T-helper 1 cell (primary cell): ENCODE measurements at regions not wholly inside any gene's neighbourhood (a gene's known extent, or its start where the extent isn't known, plus 50 kb on each side); places are given as distances from the start of the nearest gene placed in this dataset.

Experiments used
- DNase-seq, 5 donors: peaks; one replicate each; pipeline ENCODE4 v3.0.0-alpha.2; 2012 to 2020

DNA sequence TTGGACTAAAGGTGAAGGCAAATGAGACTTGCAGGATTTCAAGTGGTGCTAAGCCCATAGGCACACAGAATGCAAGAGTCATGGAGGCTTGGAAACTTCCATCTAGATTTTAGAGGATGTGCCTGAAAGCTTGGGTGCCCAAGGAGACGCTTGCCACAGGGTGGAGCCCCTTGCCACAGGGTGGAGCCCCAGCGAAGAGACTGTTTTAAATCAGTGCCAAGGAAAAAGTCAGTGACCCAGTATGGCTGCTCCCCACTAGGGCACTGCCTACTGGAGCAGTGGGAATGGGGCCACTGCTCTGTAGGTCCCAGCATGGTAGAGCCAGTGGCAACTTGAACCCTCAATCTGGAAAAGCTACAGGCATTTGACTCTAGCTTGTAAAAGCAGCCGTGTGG lies 794.2 kb upstream of the LCORL start:
- DNase-seq: no peak

DNA sequence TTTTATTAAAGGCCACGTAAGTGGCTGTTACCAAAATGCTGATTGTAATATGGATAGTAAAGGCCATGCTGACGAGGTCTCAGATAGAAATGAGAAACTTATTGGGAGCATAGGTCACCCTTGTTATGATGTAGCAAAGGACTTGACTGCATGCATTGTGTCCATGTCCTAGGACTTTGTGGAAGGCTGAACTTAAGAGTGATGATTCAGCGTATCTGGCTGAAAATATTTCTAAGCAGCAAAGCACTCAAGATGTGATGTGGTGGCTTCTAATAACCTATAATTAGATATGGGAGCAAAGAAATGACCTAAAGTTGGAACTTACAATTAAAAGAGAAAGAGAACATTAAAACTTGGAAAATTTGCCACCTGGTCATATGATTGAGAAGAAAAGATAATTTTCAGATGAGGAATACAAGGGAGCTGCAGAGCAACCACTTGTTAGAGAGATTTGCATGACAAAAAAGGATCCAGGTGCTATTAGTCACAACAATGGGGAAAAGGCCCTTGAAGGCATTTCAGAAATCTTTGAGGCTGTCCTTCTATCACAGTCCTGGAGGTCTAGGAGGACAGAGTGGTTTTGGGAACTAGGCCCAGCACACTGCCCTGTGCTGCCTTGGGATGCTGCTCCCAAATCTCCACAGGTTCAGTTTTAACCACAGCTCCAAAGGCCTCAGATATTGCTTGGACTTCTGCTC lies 793.7 kb upstream of the LCORL start:
- no peak for DNase-seq

DNA sequence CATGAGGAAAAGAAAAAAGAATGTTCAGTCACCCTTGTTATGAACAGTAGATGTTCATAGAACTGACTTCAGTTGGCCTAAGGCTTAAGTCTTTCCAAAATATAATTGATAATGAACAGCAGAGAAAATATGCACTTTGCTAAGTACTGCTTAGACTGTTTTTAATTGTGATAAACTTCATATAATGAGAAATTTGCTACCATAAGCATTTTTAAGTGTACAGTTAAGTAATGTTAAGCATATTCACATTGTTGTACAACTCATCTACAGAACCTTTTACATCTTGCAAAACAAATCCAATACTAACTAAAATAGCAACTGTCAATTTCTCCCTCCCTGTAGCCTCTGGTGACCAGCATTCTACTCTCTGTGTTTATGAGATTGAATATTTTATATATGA lies 792.2 kb upstream of the LCORL start:
- no peak for DNase-seq

DNA sequence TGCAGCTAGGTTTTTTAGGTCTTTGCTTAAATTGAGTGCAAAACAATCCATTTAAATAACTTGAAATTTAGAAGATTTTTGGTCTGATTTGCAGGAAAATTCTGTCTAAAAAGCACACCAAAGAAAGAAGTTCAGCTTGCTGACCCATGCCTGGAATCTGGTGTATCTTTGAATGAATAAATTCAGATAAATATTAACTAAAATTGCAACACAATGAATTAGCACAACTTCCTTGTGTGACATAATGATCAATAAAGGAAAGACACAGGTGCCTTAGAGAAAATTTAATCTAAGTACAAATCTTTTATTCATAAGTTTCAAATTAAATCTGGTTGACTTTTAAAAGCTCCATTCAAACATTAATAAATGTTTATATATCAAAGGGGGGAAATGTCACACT lies 791.5 kb upstream of the LCORL start:
- no peak for DNase-seq

DNA sequence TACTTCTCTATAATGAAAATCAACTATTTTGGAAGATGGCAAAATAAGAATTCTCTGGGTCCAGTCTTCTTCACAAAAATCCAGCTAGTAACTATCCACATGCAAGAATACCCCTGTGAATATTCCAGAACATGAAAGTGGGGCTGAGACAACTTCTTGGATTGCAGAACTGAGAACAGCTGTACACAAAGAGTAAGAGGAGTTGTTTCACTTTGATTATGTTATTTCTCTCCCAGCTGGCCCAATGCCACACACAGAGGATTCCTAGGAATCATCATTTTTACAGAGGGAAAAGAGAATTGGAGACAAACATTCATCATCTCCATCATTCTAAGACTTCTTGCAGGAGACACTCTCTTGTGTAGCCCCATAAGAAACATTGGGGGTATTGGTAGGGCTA lies 782.2 kb upstream of the LCORL start:
- no peak for DNase-seq

DNA sequence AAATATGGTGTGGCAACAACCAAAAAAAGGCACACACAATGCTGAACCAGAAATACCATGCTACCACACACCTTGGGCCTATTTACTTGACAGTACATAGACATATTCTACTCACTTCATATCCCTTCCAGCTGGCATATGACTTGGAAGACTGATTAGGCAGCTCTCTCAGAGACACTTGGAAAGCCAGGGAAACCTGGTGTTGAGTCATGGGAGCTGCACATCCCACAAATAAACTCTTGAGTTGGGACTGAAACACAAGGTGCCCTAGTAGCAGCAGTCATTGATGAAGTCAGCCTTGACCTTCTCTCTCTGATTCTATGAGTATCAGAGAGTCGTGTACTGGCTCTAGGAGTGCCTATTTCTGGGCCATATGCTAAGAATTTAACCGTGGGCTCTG lies 776.6 kb upstream of the LCORL start:
- no peak for DNase-seq

DNA sequence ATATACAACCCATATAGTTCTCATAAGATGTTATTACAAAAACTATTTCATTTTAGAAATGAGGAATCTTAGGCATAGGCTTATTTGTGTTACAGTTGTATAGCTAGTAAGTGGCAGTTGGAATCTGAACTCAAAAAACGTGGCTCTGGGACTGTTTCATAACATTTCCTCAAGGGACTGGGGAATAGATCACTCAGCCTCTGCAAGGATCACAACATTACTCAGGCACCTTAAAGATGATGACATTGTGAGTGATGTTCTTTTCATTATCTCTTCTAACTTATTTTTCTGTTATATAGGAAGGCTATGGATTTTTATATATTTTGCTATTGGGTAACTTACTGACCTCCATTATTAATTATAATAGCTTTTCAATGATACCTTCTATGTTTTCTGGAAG lies 774.2 kb upstream of the LCORL start:
- no peak for DNase-seq

DNA sequence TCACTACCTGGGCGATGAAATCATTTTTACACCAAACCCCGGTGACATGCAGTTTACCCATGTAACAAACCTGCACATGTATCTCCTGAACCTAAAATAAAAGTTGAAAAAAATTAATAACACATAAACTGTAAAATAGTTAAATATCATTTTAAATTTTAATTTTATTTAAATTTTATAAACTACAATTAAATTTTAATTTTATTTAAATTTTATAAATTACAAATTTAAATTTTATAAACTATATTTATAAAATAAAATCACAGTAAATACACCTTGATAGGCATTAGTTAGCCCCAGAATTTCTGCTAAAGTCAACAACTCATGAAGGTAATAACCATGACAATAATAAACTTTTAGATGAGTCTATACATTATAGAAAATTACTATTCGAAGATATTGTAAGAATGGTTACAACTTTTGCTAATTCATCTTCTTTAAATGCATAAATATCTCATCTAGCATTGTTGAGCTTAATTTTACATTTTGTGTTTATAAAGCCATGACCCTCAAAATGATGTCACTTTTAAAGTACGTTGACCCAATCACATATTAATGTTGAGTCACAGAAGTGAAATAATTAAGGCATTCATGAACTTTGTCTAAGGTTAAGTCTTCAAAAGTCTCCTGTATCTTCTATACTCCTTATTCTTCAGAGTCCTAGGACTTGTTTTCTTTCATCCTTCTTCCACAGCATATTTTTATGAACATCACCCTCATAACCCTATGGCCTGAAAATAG lies 755.8 kb upstream of the LCORL start:
- no peak for DNase-seq

DNA sequence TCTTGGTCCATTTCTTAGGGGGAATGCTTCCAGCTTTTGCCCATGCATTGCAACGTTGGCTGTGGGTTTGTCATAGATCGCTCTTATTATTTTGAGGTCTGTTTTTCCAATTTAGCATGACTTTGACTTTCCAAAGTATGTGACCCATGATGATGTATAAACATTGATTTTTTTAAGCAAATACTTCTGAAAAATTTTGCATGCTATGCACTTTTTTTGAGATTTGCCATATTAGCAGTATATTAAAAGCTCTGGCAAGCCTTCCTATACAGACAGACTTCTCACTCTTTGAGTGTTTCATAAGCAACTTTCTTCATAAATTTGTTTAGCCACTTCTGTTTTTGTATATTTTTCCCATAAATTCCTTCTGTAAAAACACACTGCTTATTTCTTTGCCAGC lies 746.4 kb upstream of the LCORL start:
- DNase-seq: no peak

DNA sequence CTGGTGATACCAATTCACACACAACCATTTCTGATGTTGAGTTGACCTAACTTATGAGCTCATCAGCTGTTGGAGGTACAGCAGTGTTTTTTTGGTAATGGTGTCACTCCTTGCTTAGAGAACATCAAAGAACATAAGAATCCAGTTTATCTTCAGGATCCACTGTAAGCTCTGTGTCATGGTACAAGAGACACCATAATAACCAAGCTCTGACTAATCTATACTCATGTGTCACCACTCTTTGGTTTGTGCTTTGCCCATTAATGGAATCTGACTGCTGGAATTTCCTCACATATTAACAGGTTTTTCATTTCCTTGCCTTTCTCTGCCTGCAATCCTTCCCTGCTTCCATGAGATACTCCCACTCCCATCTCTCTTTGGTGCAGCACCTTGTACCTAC lies 735.1 kb upstream of the LCORL start:
- DNase-seq: no peak

DNA sequence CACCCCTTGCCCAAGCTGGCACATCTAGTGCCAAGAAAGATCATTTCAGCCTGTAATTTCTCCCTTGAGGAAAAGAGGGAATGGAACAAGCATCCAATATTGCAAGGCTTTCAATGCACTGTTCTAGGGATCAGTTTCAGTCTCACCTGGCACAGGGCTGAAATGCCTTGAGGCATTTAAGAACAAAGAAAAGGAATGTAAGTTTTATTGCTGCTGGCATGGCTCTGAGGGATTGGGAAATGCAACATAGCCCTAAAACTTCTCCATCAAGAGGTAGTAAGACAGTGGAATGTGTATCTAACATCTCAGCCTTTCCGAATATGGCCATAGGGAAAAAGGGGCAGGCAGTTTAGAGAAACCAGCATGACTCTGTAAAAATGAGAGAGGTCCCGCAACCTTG lies 732.6 kb upstream of the LCORL start:
- no peak for DNase-seq

DNA sequence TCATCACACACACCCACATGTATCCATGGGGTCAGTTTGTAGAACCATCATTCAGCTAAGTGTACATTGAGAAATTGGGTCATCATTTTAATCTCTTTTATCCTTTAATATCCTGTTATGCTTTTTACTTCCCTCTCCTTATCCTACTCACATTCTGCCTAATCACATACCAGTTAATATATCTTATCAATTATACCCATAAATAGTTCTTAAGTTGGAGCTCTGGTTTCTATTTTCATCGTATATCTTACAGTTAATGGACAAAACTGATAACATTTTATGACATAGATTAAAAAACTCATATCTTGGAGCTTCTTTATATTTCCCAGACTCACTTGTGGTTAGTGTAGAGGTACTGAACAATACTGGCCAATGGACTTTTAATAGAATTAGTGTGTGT lies 729.5 kb upstream of the LCORL start:
- no peak for DNase-seq

DNA sequence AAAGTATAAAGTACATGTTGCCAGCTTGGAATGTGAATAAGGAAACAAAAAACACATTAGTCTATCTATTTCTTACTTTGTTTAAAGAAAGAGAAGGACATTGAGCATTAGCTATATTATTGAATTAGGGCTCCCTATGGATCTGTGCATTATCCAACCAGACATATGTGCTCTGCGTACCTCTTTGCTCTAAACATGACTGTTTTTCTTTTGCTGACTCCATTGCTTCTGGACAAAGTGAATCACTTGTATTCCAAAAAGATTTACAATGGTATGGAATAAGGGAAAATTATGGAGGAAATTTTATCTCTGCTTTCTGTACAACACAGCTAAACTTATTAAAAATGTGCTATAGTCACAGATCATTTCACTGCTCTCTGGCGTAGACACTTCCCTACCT lies 727.8 kb upstream of the LCORL start:
- no peak for DNase-seq

DNA sequence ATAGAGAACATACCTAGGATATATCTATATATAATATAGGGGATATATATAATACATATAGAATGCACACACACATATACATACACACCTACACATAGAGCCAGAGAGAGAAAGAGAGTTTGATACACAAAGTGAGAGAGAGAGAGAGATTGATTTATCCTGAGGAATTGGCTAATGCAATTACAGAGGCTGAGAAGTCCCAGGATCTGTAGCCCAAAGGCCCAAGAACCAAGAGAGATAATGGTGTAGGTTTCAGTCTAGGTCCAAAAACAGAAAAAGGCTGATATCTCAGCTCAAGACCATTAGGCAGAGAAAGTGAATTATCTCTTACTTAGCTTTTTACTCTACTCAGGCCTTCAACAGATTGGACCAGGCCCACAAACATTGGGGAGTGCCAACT lies 715.0 kb upstream of the LCORL start:
- DNase-seq: no peak

DNA sequence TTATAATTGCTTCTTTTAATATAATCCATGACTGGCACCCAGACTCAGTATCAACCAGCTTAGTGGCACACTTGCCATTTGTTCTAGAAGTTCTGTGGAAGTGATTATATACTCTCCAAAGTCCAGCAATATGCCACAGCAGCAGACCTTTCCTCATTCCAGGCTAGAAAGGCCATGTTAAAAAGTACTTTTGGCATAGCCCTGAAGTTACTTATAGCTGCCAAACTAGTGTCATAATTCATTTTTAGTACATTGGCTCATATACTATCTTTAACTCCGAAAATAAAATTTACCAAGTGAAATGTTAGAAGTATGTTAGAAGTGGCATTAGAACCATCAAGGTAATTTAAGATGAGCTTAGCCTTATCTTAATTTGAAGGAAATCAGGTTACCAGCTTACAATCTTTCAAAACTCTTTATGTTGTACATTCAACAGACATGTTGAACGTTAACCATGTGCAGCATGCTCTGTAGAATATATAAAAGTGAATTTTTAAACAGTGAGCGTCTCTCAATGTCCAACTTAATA lies 714.2 kb upstream of the LCORL start:
- no peak for DNase-seq

DNA sequence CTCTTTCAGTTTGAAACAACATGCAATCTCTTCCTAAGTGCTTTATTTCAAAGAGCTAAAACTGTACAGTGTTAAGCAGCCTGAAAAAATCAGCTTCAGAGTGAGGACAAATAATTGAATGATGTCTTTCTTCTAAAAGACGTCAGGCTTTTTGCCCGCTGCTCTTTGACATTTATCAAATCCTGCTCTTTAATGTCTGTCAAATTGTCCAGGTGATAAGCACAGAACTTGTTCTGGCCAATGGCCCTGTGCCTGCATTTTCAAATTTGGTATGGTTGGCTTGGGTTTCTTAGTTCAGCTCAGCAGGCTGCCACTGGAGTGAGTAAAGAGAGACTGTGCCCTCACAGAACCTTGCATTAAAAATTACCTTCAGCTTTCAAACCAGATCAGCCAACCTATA lies 712.9 kb upstream of the LCORL start:
- no peak for DNase-seq

DNA sequence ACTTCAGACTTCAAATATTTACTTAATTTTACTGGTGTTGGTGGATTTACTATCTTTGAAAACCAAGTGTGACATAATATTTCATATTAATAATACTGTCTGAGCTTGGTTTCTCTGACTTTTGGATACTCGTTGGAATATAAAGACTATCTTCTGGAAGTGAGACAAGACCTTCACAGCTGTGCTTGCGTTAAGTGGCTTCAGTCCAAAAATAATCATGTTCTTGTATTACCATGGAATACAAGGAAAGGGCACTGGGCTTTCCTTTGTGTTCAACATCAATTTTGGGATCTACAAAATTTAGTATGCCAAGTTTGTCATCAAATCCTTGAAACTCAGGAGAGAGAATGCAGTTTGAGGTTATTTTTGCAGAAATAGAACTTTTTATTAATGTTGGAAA lies 712.4 kb upstream of the LCORL start:
- no peak for DNase-seq

DNA sequence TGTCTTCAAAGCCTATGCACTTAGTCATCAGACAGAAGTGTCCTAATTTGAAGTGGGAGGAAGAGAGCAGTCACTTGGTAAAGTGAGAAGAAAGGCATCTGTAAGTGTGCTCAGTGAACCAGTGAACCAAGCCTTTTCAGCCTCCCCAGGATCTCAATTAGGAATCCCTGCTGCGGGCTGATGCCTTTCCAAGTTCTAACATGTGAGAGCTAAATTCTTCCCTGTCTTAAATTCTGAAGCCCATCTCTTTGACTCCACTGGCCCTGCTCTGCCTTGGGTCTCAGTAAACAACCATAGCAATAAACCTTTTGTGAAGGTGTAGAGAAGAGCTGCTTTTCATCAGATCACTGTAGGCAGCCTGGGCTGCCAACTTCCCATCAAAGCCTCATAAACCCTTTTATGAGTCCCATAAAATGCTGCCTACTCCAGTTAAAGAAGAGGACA lies 701.2 kb upstream of the LCORL start:
- DNase-seq: no peak

DNA sequence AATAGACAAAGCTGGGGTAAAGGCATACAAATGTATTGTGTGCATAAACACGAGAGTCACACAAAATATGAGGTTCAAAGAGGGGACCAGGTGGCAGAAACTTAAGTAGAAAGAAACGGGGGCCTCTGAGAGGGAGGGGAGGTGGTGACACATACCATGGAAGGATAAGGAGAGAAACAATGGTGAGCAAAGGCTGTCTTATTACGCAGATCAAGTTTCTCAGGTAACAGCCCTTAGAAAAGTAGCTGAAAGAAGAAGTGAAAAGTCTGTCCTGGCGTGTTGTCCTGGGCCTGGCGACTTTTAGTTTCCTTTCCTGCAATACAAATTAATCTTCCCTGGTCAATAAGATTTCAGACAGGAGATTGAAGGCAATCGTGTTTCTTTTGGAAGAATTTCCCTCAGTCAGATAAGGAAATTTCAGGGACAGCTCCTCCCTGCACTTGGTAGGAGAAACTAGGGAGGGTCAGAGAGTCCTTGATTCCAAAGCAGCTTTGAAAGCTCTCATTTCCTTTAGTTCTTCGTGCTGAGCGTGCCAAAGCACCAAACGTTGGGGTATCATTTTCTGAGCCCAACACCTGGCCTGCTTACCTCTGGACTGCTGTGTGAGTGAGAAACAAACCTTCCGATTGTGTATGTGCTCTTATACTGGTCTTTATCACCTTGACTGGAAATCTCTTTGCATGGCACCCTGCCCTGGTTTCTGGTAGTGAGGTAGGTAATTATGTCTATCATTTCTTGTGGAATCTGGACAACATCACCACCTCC lies 676.7 kb upstream of the LCORL start:
- no peak for DNase-seq

DNA sequence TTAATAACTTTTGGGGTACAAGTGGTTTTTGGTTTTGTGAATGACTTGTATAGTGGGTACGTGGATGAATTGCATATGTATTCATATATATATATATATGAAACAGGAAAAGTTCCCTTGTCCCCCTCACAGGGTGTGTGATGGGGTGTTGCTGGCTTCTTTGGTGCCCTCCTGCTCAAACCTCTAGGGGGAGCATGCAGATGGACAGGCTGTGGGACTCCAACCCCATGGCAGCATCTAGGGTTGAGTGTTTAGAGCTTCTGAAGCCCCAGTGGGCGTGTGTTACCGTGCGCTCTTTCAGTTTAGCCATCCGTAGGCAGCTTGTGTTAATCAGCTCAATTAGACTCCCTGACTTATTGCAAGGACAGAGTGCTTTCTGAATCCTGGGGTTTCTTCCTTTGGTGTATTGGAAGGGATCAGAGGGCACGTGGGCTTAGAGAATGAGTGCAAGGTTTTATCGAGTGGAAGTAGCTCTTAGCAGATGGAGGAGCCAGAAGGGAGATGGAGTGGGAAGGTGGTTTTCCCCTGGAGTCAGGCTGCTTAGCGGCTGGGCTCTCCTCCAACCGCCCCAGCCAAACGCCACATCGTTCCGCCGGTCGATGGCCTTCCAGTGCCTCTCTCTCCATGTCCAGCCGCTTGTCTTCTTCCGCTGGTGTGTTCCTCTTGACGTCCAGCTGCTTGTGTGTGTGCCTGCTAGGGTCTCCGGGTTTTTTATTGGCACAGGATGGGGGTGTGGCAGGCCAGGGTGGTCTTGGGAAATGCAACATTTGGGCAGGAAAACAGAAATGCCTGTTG lies 674.4 kb upstream of the LCORL start:
- no peak for DNase-seq

DNA sequence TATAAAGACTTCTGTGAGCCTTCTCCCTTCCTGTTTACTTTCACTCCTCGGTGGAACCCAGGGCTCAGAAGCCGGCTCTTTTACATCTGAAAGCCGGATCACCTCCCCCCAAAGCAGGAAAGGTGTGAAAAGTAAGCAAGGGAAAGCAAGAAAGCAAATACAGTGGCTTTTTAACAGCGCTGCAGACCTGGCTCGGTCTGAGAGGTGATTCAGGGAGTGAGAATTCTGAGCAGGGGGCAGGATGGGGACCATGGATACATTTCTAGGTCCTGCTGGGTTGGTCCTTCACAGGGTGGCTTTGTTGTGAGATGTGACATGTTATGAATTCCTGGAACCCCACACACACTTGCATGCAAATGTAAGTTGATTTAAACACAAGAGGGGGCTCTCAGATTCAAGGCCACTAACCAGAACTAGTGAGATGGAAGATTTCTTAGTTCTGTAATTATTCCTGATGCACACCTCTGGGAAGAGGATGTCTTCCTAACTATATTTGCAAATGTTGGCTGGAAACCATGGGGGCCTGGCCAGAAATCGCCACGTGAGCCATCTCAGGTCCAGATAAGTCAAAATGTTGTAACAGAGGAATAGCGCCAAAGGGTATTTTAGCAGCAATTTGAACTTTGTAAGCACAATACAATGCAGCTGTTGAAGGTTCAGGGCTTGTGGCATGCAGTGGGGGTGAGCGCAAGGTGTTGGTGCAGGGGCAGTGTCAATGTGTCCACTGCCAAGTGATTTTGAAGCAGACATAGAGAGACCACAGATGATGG lies 670.1 kb upstream of the LCORL start:
- no peak for DNase-seq
